ENCODE measurements at regions not wholly inside any gene's neighbourhood (a gene's known extent, or its start where the extent isn't known, plus 50 kb on each side); places are given as distances from the start of the nearest gene placed in this dataset.

- Mint-ChIP-seq H3K9me3 (no peaks in the 10 kb centered on the region), H3K4me1 (peaks cover 6% of the 10 kb centered on the region), H3K27ac (no peak overlapping the region), H3K27me3 (peaks cover 32% of the 10 kb centered on the region), H3K4me3 (no peak overlapping the region), H3K36me3 (ENCODE audit: low read depth) (no peaks in the 10 kb centered on the region)
- no peak for ATAC-seq (replicated peaks)
Observed at GRCh38 chr9:84141741-84142370, 161.3 kb downstream of the RMI1 start.

DNA sequence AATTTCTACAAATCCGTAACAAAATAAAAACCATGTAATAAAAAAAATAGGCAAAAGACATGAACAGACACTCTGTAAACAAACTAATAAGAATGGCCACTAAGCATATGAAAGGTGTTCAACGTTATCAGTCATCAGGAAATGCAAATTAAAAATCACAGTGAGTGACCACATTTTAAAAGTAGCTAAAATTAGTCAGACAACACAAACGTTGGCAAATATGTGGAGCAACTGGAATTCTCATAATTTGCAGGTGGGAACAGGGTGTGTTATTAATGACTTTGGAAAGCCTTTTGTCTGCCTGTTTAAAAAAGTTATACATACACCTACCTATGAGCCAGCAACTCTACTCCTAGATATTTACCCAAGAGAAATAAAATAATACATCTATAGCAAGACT is 164.4 kb downstream of the RMI1 start:
- H3K36me3 Mint-ChIP-seq (ENCODE audit: low read depth) = no peaks in the 10 kb centered on the region
- peaks cover 32% of the 10 kb centered on the region for H3K27me3 Mint-ChIP-seq
- no peaks in the 10 kb centered on the region for H3K9me3 Mint-ChIP-seq
- H3K4me3 Mint-ChIP-seq = no peak overlapping the region
- ATAC-seq (replicated peaks) = no peak
- H3K27ac Mint-ChIP-seq = no peak overlapping the region
- H3K4me1 Mint-ChIP-seq = peaks cover 6% of the 10 kb centered on the region

- H3K27ac Mint-ChIP-seq = no peak overlapping the region
- H3K36me3 Mint-ChIP-seq (ENCODE audit: low read depth) = no peaks in the 10 kb centered on the region
- no peak for ATAC-seq (replicated peaks)
Observed at GRCh38 chr9:84145780-84146179, 165.2 kb downstream of the RMI1 start.

GRCh38 chr9:84146893-84147710 is 166.5 kb downstream of the RMI1 start:
- no peak for ATAC-seq (replicated peaks)
- no peak overlapping the region for H3K27ac Mint-ChIP-seq
- peaks cover 14% of the 10 kb centered on the region for H3K27me3 Mint-ChIP-seq
- no peak overlapping the region for H3K4me3 Mint-ChIP-seq
- no peaks in the 10 kb centered on the region for H3K9me3 Mint-ChIP-seq
- H3K4me1 Mint-ChIP-seq = no peaks in the 10 kb centered on the region
- no peaks in the 10 kb centered on the region for H3K36me3 Mint-ChIP-seq (ENCODE audit: low read depth)

More at GRCh38 chr9:84145780-84146179, 165.2 kb downstream of the RMI1 start:
- Mint-ChIP-seq H3K4me3 (no peak overlapping the region), H3K4me1 (peaks cover 3% of the 10 kb centered on the region), H3K9me3 (no peaks in the 10 kb centered on the region), H3K27me3 (peaks cover 26% of the 10 kb centered on the region)

DNA sequence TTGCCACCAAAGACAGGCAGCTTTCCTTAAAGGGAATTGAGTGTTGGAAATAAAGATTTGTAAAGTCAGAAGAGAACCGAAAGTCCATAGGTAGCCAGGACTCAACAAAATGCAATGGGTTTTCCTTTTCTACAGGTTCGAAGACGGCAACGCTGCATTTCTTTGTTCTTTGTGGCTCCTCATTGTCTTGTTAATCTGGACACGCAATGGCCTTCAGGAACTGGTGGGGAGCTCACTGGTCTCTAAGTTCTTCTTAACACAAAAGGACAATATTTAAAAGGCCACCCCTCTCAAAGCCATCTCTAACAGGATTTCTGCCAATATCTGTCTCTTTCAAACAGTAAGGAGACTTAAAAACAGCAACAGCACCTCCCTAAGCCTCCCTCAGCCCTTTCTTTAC is 170.6 kb downstream of the RMI1 start:
- no peaks in the 10 kb centered on the region for H3K36me3 Mint-ChIP-seq (ENCODE audit: low read depth)
- peaks cover 7% of the 10 kb centered on the region for H3K27me3 Mint-ChIP-seq
- ATAC-seq (replicated peaks) = no peak
- H3K27ac Mint-ChIP-seq = no peak overlapping the region
- no peaks in the 10 kb centered on the region for H3K9me3 Mint-ChIP-seq
- no peak overlapping the region for H3K4me3 Mint-ChIP-seq
- no peaks in the 10 kb centered on the region for H3K4me1 Mint-ChIP-seq

GRCh38 chr9:84151640-84152039 is 171.0 kb downstream of the RMI1 start:
- no peak for ATAC-seq (replicated peaks)
- H3K27ac Mint-ChIP-seq = no peak overlapping the region
- no peaks in the 10 kb centered on the region for H3K9me3 Mint-ChIP-seq
- no peak overlapping the region for H3K4me3 Mint-ChIP-seq
- H3K27me3 Mint-ChIP-seq = peaks cover 7% of the 10 kb centered on the region
- H3K36me3 Mint-ChIP-seq (ENCODE audit: low read depth) = no peaks in the 10 kb centered on the region
- no peaks in the 10 kb centered on the region for H3K4me1 Mint-ChIP-seq

GRCh38 chr9:84152204-84152603 is 171.6 kb downstream of the RMI1 start:
- H3K36me3 Mint-ChIP-seq (ENCODE audit: low read depth) = no peaks in the 10 kb centered on the region
- no peak overlapping the region for H3K4me3 Mint-ChIP-seq
- H3K27ac Mint-ChIP-seq = no peak overlapping the region
- ATAC-seq (replicated peaks) = no peak
- H3K4me1 Mint-ChIP-seq = no peaks in the 10 kb centered on the region
- H3K9me3 Mint-ChIP-seq = no peaks in the 10 kb centered on the region
- peaks cover 7% of the 10 kb centered on the region for H3K27me3 Mint-ChIP-seq

GRCh38 chr9:84153885-84154284 is 173.3 kb downstream of the RMI1 start:
- H3K27me3 Mint-ChIP-seq = peaks cover 8% of the 10 kb centered on the region

DNA sequence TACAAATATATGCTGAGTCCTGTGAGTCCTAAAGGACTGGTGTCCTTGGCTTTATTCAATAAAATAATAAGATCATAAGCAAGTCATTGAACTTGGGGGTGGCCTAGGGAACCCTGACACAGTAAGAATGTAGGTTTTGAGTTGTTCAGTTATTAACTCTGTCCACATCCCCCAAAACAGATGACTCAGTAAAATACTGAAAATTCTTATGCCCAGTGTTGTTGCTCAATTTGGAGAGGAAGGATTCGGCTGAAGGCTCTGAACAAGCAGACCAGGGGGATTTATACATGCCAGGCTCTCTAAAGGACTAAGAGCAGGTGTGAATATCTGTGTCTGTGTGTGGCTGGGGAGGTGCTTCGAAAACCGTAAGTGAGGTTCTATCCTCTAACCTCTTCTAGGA is 173.7 kb downstream of the RMI1 start:
- H3K27ac Mint-ChIP-seq = no peak overlapping the region
- H3K9me3 Mint-ChIP-seq = no peaks in the 10 kb centered on the region
- H3K36me3 Mint-ChIP-seq (ENCODE audit: low read depth) = no peaks in the 10 kb centered on the region
- peaks cover 12% of the 10 kb centered on the region for H3K27me3 Mint-ChIP-seq
- H3K4me3 Mint-ChIP-seq = no peak overlapping the region
- no peaks in the 10 kb centered on the region for H3K4me1 Mint-ChIP-seq
- no peak for ATAC-seq (replicated peaks)

More at GRCh38 chr9:84153885-84154284, 173.3 kb downstream of the RMI1 start:
- no peaks in the 10 kb centered on the region for H3K9me3 Mint-ChIP-seq
- H3K4me1 Mint-ChIP-seq = no peaks in the 10 kb centered on the region
- H3K4me3 Mint-ChIP-seq = no peak overlapping the region
- H3K36me3 Mint-ChIP-seq (ENCODE audit: low read depth) = no peaks in the 10 kb centered on the region
- ATAC-seq (replicated peaks) = no peak
- no peak overlapping the region for H3K27ac Mint-ChIP-seq

GRCh38 chr9:84163052-84163650 is 177.4 kb downstream of the SLC28A3 start:
- ATAC-seq (replicated peaks) = no peak
- H3K27me3 Mint-ChIP-seq = peaks cover 20% of the 10 kb centered on the region
- H3K4me1 Mint-ChIP-seq = no peaks in the 10 kb centered on the region
- H3K4me3 Mint-ChIP-seq = no peak overlapping the region
- no peaks in the 10 kb centered on the region for H3K9me3 Mint-ChIP-seq
- no peak overlapping the region for H3K27ac Mint-ChIP-seq
- H3K36me3 Mint-ChIP-seq (ENCODE audit: low read depth) = no peaks in the 10 kb centered on the region

DNA sequence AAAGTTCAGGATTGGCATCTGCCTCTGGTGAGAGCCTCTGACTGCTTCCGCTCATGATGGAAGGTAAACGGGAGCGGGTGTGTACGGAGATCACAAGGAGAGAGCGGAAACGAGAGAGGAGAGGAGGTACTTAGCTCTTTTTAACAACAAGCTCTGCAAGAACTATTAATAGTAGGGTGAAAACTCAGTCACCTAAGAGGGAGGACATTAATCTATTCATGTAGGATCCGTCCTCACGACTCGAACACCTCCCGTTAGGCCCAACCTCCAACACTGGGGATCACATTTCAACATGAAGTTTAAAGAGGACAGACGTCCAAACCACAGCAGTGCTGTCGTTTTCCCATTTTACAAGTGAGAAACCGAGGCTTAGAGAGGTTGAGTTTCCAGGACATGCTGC is 173.7 kb downstream of the SLC28A3 start:
- H3K4me1 Mint-ChIP-seq = no peaks in the 10 kb centered on the region
- H3K36me3 Mint-ChIP-seq (ENCODE audit: low read depth) = no peaks in the 10 kb centered on the region
- H3K27me3 Mint-ChIP-seq = peaks cover 4% of the 10 kb centered on the region
- H3K9me3 Mint-ChIP-seq = no peaks in the 10 kb centered on the region
- no peak overlapping the region for H3K4me3 Mint-ChIP-seq
- H3K27ac Mint-ChIP-seq = no peak overlapping the region
- no peak for ATAC-seq (replicated peaks)

- Mint-ChIP-seq H3K4me3 (no peak overlapping the region), H3K27me3 (no peaks in the 10 kb centered on the region), H3K27ac (no peak overlapping the region), H3K36me3 (ENCODE audit: low read depth) (no peaks in the 10 kb centered on the region), H3K4me1 (no peaks in the 10 kb centered on the region), H3K9me3 (no peaks in the 10 kb centered on the region)
- no peak for ATAC-seq (replicated peaks)
Observed at GRCh38 chr9:84169240-84169639, 171.3 kb downstream of the SLC28A3 start.

DNA sequence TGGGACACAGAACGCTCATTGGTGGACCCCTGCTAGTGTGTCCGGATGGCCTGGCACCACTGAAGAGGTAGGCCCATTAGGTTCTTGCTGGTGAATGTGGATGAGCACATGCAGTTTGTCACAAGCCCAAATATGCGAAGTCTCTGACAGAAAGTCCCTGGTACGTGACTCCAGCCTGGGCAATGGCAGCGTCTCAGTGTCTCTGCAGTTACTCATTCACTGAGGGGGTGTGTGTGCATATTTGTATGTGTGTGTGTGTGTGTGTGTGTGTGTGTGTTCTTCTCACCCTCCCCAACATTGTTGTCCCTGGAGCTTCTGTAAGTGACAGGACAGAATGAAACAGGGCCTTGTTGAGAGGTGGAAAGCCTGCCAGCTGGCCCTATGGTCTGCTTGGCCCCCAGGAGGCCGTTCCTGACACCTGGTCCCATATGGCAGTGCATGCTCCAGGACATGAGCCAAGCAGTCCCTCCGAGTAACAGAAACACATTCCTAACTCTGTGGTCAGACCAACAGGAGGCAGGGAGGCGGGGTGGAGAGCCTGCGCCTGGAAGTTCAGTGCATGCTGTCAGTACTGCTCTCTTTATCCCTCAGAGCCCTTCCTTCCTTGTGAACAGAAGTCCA is 169.9 kb downstream of the SLC28A3 start:
- no peak for ATAC-seq (replicated peaks)
- Mint-ChIP-seq H3K36me3 (ENCODE audit: low read depth) (no peaks in the 10 kb centered on the region), H3K4me1 (no peaks in the 10 kb centered on the region), H3K27me3 (no peaks in the 10 kb centered on the region), H3K4me3 (no peak overlapping the region), H3K9me3 (no peaks in the 10 kb centered on the region), H3K27ac (no peak overlapping the region)

DNA sequence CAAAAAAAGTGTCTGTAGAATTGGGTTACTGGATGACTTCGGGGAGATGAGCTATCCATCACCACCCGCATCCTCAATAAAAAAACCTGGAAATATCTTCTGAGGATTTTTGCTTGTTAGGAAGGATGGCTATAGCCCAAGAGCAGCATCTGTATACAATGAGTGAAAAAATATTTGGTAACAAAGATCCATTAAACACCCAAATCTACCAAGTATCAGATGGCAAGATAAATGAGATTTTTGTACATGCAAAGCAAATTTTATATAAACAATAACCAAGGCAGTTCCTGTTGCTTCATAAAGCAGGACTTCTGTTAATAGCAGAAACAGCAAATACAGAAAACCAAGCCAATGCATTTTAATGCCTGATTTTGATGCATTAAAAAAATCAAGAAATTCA is 166.6 kb downstream of the SLC28A3 start:
- Mint-ChIP-seq H3K4me1 (no peaks in the 10 kb centered on the region), H3K27me3 (no peaks in the 10 kb centered on the region), H3K36me3 (ENCODE audit: low read depth) (no peaks in the 10 kb centered on the region), H3K9me3 (no peaks in the 10 kb centered on the region), H3K4me3 (no peak overlapping the region), H3K27ac (no peak overlapping the region)
- no peak for ATAC-seq (replicated peaks)

- ATAC-seq (replicated peaks) = no peak
- no peaks in the 10 kb centered on the region for H3K36me3 Mint-ChIP-seq (ENCODE audit: low read depth)
- H3K4me3 Mint-ChIP-seq = no peak overlapping the region
- H3K27me3 Mint-ChIP-seq = no peaks in the 10 kb centered on the region
- no peaks in the 10 kb centered on the region for H3K9me3 Mint-ChIP-seq
- no peaks in the 10 kb centered on the region for H3K4me1 Mint-ChIP-seq
- no peak overlapping the region for H3K27ac Mint-ChIP-seq
Observed at GRCh38 chr9:84174486-84174885, 166.1 kb downstream of the SLC28A3 start.

Measured in activated T-helper 17 cell treated with anti-CD3 and anti-CD28 coated beads, Interleukin-2, amount 50 U/mL, for 72 hours (primary cell).